BE2C (cell line): ENCODE measurements at regions not wholly inside any gene's neighbourhood (a gene's known extent, or its start where the extent isn't known, plus 50 kb on each side); places are given as distances from the start of the nearest gene placed in this dataset.

ENCODE experiments used
- DNase-seq: peaks from one replicate; pipeline ENCODE4 v3.0.0-alpha.2; 2020
- H3K27me3 ChIP-seq: fragments of 250-450 bp; sonication (Bioruptor Pico); 2 replicates; pipeline ENCODE4 v1.5.1; 2020; ENCODE audit warnings: mild to moderate bottlenecking
- H3K36me3 ChIP-seq: fragments of 250-450 bp; sonication (Bioruptor Pico); 2 replicates; pipeline ENCODE4 v1.5.1; 2020; ENCODE audit warnings: mild to moderate bottlenecking
- H3K4me1 ChIP-seq: fragments of 250-450 bp; sonication (Bioruptor Pico); 2 replicates; pipeline ENCODE4 v1.5.1; 2020
- H3K4me3 ChIP-seq: 2 replicates; pipeline ENCODE4 v1.5.1; 2011; ENCODE audit warnings: low read depth, low read length
- H3K9me3 ChIP-seq: fragments of 250-450 bp; sonication (Bioruptor Pico); 2 replicates; pipeline ENCODE4 v1.5.1; 2020
- CTCF ChIP-seq: IDR thresholded peaks from 2 replicates; pipeline ENCODE4 v1.5.1; 2012; ENCODE audit warnings: mild to moderate bottlenecking, low read depth, low read length

GRCh38 chr14:83863042-83863774 is 1666.7 kb upstream of the FLRT2 start:
- DNase-seq: no peak
- H3K27me3 ChIP-seq: no peaks in the 10 kb centered on the region
- no peaks in the 10 kb centered on the region for H3K4me1 ChIP-seq
- H3K36me3 ChIP-seq: no peaks in the 10 kb centered on the region
- no peaks in the 10 kb centered on the region; the same call in 1 of the 2 replicates for H3K9me3 ChIP-seq
- no peak overlapping the region for H3K4me3 ChIP-seq
- no peak for TF ChIP-seq CTCF

- H3K4me1 ChIP-seq: no peaks in the 10 kb centered on the region
- no peaks in the 10 kb centered on the region for H3K36me3 ChIP-seq
- no peaks in the 10 kb centered on the region for H3K27me3 ChIP-seq
- no peak overlapping the region for H3K4me3 ChIP-seq
- DNase-seq: no peak
- no peak for TF ChIP-seq CTCF
- H3K9me3 ChIP-seq: no peaks in the 10 kb centered on the region; the same call in 1 of the 2 replicates
Observed at GRCh38 chr14:83864106-83864505, 1665.8 kb upstream of the FLRT2 start.

- no peaks in the 10 kb centered on the region for H3K9me3 ChIP-seq
- H3K4me3 ChIP-seq: no peak overlapping the region
- H3K36me3 ChIP-seq: no peaks in the 10 kb centered on the region
- no peaks in the 10 kb centered on the region for H3K4me1 ChIP-seq
- no peak for TF ChIP-seq CTCF
- DNase-seq: no peak
- H3K27me3 ChIP-seq: no peaks in the 10 kb centered on the region
Observed at GRCh38 chr14:83867566-83868225, 1662.2 kb upstream of the FLRT2 start.

- DNase-seq: no peak
- Histone ChIP-seq H3K9me3 (no peaks in the 10 kb centered on the region), H3K36me3 (no peaks in the 10 kb centered on the region), H3K4me3 (no peak overlapping the region), H3K27me3 (no peaks in the 10 kb centered on the region), H3K4me1 (no peaks in the 10 kb centered on the region)
- no peak for TF ChIP-seq CTCF
Observed at GRCh38 chr14:83870546-83871270, 1659.2 kb upstream of the FLRT2 start.

- no peak for TF ChIP-seq CTCF
- Histone ChIP-seq H3K4me1 (no peaks in the 10 kb centered on the region), H3K27me3 (no peaks in the 10 kb centered on the region), H3K36me3 (no peaks in the 10 kb centered on the region), H3K9me3 (no peaks in the 10 kb centered on the region), H3K4me3 (no peak overlapping the region)
- DNase-seq: no peak
Observed at GRCh38 chr14:83873669-83874068, 1656.3 kb upstream of the FLRT2 start.

- Histone ChIP-seq H3K9me3 (no peaks in the 10 kb centered on the region), H3K36me3 (no peaks in the 10 kb centered on the region), H3K27me3 (no peaks in the 10 kb centered on the region), H3K4me1 (no peaks in the 10 kb centered on the region), H3K4me3 (no peak overlapping the region)
- no peak for DNase-seq
- no peak for TF ChIP-seq CTCF
Observed at GRCh38 chr14:83874662-83875061, 1655.3 kb upstream of the FLRT2 start.
